ENCODE measurements at regions not wholly inside any gene's neighbourhood (a gene's known extent, or its start where the extent isn't known, plus 50 kb on each side); places are given as distances from the start of the nearest gene placed in this dataset.
"Not testable (repeated sequence)": the region's sequence is repeated elsewhere in the genome, so short reads cannot be mapped to it uniquely, and the experiment has no call there.

DNA sequence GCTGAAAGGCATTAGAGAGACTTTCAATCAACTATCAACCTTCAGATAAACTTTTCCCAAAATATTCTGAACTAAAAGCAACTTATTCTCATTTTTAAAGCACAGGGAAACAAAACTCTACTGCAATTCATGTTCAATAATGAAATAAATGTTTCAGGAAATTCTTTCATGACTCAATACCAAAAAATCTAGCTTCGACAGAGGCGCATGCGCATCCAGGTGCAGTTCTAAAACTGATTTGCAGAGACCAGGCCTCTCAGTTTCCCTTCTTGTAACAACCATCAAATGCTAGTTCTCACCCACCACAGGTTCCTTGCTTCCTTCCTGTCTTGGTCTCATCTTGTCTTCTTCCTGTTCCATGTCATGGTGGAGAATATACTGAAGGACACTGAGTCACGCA is 55.3 kb upstream of the NRBF2 start:
- DNase-seq, result no peak

DNA sequence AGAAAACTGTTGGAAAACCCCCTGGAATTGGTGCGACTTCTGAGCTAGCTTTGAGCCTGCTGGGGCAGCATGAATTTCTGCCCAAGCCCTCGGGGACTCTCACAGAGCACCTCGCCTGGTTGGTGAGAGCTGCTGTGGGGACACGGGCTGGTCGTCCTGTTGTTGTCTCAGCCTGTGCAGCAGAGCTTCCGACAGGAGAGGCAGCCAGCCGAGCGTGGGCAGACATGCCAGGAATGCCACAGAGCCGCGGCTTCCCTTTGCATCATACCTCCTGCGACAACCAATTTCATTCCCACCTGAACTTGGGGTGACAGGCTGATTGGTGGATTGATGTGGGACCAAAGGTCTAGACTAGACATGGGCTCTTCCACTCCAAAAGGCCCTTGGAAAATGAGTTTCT is 60.2 kb upstream of the NRBF2 start:
- DNase-seq, result no peak

DNA sequence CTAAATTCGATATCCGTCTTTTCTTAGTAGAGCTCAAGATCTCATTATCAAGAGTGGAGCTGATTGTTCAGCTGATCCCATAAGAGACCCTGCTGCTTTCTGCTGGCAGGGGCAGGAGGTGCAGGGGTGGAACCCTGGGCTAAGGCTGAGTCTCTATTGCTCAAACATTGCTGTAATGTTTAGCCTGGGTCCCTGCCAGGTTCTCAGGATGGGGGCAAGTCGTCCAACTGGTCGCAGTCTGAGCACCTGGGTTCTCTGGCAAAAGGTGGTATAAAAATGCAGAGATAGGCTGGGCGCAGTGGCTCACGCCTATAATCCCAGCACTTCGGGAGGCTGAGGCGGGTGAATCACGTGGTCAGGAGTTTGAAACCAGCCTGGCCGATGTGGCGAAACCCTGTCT is 62.0 kb upstream of the NRBF2 start:
- no peak for DNase-seq

DNA sequence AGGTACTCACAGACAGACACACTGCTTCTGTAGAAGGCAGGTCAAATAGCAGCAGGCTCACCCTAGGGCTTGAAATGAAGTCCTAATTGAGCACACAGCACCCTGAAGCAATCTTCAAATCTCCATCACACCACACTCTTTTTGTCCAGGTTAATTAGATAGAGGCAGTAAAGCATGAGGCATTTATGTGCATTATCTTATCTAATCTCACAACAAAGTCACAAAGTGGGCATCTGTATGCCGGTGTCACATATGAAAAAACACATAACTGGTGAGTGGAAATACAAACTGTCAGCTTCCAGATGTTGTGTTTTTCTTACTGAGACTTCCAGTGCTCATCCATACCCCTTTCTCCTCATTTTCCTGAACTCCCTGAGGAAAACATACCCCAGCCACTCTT is 63.8 kb upstream of the NRBF2 start:
- DNase-seq, result no peak

DNA sequence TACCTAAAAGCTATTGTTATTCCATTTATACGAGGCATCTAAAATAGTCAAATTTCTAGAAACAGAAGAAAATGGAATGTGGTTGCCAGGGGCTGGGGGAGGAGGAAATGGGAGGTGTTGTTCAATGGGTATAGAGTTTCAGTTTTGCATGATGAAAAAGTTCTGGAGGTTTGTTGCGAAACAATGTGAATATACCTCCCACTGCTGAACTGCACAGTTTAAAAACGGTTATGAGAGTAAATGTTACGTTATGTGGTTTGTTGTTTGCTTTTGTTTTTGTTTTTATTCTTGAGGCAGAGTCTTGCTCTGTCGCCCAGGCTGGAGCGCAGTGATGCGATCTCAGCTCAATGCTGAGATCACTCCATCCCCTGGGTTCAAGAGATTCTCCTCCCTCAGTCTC is 64.9 kb upstream of the NRBF2 start:
- no peak for DNase-seq

DNA sequence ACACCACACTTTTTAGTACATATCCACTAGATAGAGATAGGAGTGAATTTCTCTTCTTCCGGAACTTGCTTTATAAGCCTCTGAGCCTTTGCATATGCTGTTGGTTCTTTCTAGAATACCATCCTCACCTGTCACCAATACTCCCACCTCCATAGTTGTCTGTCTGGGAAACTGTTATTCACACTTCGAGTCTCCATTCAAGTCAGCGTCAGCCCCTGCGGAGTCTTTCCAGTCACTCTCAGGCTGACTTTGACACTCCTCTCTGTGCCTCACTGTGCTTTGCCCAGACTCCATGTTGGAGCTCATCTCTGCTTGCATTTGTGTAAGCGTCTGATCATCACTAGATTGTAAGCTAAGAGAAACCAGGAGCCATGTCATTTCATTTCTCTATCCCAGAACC is 66.5 kb upstream of the NRBF2 start:
- no peak for DNase-seq

DNA sequence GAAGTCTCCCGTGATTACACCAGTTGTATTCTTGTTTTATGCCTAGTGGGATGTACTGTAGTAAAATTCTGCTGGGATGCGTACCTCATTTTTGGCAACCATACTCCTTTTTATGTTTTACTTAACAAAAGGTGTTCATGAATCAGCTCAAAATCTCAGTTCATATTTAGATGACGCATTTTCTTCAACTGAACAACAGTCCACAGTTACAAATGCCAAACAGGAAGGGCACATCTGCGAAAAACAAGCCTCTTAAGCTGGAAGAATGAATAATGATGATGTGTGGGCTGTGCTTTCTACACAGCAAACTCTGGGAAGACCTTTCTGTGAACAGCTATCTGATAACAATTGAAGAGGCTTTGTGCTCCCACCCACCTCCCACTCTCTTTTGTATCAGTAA is 68.4 kb upstream of the NRBF2 start:
- DNase-seq, result no peak

DNA sequence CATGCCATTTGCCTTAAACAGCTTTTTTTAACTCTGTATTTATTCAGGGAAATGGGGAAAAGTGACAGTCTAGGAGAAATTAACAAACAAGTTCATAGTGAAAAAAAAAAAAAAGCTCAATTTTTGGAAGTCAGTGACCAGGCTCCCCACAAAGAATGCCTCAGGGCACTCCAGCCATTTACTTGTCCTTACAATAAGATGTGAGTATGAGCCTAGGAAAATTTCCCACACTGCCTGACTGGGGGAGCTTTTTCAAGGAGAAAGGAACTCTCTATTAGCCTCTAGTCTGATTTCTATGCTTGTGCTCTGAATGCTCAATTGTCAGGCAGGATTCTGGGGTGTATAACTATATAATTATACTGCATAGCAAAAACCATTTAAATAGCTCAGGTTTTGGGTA is 74.9 kb upstream of the NRBF2 start:
- DNase-seq, result no peak

DNA sequence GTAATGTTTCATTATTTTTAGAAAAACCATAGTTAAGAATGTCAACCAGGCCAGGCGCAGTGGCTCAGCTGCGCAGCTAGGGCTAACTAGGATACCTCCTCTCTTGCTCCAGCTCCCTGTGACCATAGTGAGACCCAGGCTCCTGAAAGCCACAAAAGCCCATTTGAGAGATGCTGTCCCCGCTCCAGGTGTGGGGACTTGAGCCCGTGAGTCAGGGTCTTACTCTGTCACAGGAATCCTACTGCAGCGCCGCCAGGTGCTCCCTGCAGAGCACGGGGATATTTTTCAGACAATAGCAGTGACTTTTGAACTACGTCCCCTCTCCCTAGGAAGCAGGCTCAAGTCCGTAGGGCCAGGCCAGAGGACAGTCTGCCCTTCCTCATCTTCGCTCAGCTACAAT is 75.6 kb upstream of the NRBF2 start:
- DNase-seq, result no peak

DNA sequence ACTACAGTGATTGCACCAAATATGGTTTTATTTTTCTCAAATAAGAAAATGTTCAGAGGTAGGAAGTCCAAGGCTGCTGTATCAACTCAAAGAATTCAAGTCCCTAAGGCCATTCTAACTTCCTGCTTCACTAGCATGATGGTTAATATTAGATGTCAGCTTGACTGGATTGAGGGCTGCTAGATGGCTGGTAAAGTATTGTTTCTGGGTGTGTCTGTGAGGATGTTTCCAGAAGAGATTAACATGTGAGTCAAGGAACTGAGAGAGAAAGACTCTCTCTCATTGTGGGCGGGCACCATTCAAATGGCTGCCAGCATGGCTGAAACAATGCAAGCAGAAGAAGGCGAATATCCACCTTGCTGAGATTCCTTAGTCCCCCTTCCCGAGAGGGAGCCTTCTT is 77.4 kb upstream of the NRBF2 start:
- no peak for DNase-seq

DNA sequence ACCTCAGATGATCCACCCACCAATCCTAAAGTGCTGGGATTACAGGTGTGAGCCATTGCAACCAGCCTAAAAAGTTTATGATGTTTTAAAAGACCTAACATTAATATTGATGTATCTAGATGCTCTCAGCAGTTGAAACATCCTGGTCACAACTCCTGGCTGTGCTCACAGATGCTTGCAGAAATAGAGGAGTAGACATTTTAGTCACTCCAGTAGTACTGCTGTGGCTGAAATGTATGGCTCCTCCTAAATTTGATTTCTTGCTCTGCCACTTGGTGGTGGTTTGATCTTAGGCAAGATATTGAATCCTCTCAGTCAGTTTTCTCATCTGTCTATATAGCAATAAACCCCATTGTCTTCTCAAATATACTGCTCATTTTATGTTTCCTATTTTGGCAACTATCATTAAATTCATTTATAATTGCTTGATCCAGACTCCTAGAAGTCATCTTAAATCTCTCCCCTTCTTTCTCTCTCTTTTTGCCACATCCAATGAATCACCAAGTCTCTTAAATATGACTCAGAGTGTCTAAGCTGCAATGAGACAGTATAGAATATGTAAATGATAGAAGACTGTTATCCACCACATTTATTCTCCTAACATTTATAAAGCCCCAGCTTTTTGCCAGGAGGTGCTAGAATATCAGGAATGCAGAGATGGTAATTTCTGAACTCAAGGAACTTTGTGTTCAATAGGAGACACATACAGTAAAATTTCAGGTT is 78.1 kb upstream of the NRBF2 start:
- DNase-seq, result no peak

DNA sequence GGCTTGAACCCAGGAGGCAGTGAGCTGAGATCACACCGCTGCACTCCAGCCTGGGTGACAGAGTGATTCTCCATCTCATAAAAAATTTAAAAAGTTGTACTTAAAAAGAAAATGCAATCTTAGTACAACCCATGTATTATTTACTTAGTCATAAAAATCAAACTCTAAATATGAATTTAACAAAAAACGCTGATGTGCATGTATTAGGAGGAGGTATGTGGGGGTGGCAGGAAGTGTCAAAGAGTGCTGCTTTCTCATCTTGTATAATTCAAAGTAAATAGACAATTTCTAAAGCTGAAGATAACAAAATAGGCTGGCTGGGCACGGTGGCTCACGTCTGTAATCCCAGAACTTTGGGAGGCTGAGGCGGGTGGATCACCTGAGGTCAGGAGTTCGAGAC is 81.0 kb upstream of the NRBF2 start:
- DNase-seq, result no peak

DNA sequence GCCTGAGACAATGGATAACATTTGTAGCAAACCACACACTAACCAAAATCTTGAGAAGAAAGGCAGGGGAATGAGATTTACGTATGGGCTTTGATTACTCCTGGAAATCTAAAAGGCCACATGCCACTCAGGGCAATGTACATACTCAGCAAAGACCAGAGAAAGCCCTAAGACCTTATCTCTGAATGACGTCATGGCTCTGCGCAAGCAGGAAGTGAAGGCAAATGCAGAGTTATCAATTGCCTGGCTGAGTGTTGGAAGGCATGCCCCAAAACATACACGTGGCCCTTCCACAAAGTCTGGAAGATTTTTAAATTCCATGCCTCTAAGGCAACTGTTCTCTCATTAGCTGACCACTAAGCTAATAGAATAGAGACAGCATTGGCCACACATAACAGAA is 90.9 kb upstream of the NRBF2 start:
- no peak for DNase-seq

DNA sequence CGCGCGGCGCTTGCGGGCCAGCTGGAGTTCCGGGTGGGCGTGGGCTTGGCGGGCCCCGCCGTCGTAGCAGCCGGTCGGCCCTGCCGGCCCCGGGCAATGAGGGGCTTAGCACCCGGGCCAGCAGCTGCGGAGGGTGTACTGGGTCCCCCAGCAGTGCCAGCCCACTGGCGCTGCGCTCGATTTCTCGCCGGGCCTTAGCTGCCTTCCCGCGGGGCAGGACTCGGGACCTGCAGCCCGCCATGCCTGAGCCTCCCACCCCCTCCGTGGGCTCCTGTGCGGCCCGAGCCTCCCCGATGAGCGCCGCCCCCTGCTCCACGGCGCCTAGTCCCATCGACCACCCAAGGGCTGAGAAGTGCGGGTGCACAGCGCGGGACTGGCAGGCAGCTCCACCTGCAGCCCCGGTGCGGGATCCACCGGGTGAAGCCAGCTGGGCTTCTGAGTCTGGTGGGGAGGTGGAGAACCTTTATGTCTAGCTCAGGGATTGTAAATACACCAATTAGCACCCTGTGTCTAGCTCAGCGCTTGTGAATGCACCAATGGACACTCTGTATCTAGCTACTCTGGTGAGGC is 99.4 kb upstream of the NRBF2 start:
- not testable (repeated sequence) for DNase-seq

DNA sequence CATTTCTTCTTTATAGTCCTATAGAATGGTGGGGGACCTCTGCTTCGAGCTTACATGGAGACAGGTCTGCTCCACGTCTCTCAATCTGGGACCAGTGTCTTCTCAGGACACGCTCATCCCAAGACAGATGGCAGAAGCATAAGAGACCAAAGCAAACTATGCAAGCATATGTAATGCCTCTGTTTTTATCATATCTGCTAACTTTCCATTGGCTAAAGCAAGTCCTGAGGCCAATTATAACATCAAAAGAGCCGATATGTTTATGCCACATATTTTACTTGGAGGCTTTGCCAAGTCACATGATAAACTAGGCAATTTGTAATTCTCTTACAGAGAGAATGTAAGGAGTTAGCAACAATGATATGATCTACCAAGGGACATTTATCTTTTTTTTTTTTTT is 102.6 kb upstream of the NRBF2 start:
- no peak for DNase-seq

DNA sequence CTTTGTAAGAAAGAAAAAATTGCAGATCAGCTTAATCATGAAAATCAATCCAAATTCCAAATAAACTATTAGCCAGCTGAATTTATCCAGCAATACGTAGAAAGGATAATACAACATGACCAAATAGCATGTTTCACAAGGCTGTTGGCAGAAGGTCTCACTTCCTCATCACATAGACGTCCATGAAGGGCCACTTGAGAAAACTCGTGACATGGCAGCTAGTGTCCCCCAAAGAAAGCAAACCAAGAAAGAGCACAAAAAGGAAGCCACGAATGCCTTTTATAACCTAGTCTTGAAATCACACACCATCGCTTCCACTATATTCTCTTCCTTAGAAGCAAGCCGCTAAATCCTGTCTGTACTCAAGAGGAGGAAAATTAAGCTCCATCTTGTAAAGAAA is 105.6 kb upstream of the NRBF2 start:
- no peak for DNase-seq

DNA sequence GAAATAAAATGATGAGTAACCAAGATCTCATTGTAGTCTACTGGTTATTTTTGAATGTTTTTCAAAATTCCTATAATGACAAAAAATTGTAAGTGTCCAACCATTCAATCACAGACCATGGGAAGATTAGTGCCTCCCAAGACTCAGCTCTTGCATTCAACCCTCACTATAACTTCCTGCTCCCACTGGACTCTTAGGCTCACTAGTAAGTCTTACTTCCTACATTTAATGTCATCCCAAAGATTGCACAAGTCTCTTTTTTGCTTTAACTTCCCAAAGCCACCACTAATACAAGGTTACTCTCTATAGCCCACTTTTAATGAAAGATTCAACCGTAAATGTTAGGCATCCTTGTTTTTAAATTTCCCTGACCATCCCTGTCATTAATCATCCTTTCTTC is 111.9 kb upstream of the NRBF2 start:
- no peak for DNase-seq

DNA sequence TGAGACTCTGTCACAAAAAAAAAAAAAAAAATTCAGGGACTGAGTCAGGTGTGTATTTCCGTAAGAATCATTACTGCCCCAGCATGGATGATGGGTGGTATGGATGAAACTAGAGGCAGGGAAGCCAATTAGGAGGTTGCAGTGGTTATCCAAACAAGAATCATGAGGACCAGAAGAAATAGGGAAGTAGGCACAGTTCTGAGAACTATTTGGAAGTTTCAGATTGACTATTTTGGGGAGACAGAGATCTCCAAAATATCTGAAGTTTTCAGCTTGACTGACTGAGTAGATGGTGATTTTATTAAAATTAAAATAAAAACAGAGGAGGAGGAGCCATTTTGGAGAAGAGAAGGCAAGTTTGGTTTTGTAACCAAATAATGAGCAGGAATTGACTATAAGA is 119.4 kb upstream of the NRBF2 start:
- no peak for DNase-seq

DNA sequence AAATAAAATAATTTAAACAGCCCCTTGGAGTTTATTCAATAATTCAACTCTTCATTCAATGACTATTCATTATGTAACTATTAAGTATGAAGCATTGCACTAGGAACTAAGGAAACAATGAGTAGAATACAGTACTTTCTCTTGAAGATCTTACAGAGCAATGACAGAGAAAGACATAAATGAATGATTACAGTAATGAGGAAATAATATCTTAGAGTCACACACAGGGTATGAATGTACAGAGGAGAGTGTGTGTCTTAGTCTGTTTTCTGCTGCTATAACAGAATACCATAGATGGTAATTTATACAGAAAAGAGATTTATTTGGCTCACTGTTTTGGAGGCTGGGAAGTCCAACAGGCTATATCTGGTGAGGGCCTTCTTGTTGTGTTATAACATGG is 120.5 kb upstream of the NRBF2 start:
- DNase-seq, result no peak

DNA sequence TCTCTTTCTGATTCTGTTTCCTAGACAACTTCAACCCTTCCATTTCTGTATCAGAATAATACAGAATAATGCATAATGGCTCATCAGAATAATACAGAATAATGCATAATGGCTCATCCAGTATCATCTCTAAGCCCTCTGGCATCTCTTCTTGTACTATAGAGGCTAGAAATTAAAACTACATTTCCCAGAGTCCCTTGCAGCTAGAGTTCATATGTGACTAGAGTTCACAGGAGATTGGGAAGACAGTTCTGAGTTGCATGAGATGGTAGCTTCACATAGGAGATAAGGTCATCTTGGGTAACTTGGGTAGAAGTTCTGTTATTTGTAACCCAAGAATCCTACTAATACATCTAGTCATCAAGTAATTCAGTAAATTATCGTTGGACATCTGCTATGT is 122.9 kb upstream of the NRBF2 start:
- DNase-seq, result no peak

DNA sequence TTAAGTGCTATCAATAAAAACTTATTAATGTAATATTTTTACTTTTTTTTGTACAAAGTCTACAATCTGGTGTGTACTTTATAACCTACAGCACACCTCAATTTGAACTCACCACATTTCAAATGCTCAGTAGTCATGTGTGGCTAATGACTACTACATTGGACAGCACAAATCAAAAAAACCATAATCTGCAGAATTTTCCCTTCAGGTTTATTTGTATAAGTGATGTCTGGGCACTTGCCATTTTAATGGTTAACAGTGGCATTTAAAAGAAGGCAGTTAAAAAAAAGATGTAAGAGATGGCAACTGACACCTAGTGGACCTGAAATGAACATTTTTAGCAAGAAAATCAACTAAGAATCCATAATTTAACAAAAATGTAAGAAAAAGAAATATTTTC is 124.6 kb upstream of the NRBF2 start:
- no peak for DNase-seq

DNA sequence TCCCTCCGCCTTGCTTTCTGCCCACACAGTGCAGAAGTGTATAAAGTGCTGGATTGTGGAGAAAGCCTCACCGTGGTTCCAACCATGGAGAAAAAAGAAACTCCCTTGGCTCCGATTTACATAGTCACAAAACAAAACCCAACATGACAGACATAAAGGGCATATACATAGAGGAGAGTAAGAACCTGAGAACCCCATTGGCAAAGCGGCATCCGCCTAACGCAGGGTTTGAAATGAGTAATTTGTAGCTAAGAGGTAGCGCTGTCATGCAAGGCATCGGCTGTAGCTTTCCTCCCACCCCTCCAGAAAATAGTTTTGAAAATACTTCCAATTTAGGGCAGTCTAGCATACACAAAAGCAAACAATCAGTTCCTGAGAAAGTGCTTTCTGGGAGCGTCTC is 126.0 kb upstream of the NRBF2 start:
- no peak for DNase-seq

DNA sequence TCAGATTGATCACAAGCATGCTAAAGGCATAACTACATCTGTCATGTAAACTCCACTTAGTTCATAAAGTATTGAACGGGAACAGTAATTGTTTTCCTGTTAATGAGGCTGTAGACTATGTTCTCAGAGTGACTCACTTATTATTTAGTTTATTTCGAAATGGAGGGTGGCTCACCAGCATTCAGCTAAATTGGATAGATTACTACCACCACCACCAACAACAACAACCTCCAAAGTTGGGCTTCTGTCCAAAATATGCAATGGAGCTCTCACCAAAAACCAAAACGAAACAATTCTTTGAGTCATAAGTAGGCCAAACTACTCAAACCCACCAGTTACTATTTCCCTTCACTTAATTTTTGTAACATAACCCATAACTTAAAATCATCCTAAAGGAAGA is 127.9 kb upstream of the NRBF2 start:
- DNase-seq, result no peak

DNA sequence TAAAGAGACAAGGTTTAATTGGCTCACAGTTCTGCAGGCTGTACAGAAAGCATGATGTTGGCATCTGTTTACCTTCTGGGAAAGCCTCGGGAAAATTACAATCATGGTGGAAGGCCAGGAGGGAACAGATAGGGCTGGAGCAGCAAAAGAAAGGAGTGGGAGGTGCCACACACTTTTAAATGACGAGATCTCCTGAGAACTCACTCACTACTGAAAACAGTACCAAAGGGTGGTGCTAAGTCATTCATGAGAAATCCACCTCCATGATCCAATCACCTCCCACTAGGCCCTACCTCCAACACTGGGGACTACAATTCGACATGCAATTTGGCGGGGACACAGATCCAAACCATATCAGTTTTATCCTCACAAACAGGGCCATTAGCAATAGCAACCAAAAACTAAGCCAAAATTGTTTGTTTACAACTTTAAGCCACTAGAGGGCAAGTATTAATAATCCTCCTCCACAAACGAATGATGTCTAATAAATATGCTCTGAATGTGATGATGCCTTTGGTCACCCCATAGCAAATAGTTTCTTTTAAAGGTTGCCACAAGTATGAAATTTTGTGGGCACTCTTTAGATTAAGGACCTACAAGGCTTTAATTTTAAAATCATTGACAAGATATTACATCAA is 129.2 kb upstream of the NRBF2 start:
- DNase-seq, result no peak

DNA sequence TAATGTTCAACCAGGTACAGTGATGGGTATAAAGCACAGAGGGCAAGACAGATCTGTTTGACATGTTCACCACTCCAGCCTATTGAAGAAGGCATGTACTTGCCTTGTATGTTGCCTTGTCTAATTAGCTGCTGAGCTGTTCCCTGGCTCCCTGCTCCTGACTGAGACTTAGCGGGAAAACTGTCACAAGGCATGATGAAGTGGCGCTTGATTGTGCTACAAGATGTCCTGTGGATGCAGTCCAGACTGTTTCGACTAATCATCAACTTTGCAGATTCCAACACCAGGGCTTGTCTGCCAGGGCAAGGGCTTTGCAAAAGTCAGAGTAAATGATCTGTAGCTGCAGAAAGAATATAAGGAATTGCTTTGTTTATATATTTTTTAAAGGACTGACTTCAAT is 136.2 kb upstream of the NRBF2 start:
- no peak for DNase-seq
